H1 (cell line): ENCODE measurements at regions not wholly inside any gene's neighbourhood (a gene's known extent, or its start where the extent isn't known, plus 50 kb on each side); places are given as distances from the start of the nearest gene placed in this dataset.

Source experiments
- CTBP2 ChIP-seq: IDR thresholded peaks from 2 replicates; pipeline ENCODE4 v1.7.0; 2011; ENCODE audit warnings: borderline replicate concordance, mild to moderate bottlenecking, moderate library complexity, mixed read lengths, low read length; ENCODE audit not compliant: insufficient read depth, insufficient read length
- JUN ChIP-seq: IDR thresholded peaks from 2 replicates; pipeline ENCODE4 v1.6.1; 2011; ENCODE audit warnings: low read depth, mild to moderate bottlenecking, improper control_type of control experiment, low read length
- PHF8 ChIP-seq: fragments of 200-600 bp; sonication (generic); conservative IDR thresholded peaks from 2 replicates; pipeline ENCODE4 v1.7.1; 2012; ENCODE audit warnings: low read depth, mild to moderate bottlenecking, inconsistent platforms, low read length, moderate library complexity
- RFX5 ChIP-seq: IDR thresholded peaks from 2 replicates; pipeline ENCODE4 v1.6.1; 2011; ENCODE audit warnings: low read depth, low read length, improper control_type of control experiment, borderline replicate concordance
- SP2 ChIP-seq: IDR thresholded peaks from 2 replicates; pipeline ENCODE4 v1.6.1; 2012; ENCODE audit warnings: mild to moderate bottlenecking, low read length, inconsistent platforms
- TEAD4 ChIP-seq: IDR thresholded peaks from 2 replicates; pipeline ENCODE4 v1.6.1; 2012; ENCODE audit warnings: low read depth, low read length, inconsistent platforms, mixed read lengths
- ZNF274 ChIP-seq: IDR thresholded peaks from 2 replicates; pipeline ENCODE4 v1.7.0; 2012; ENCODE audit warnings: low read length, borderline replicate concordance; ENCODE audit errors: extremely low read depth

- TF ChIP-seq RFX5 (no peak), JUN (no peak), ZNF274 (no peak), SP2 (no peak), TEAD4 (no peak), PHF8 (no peak), CTBP2 (no peak)
Observed at GRCh38 chr1:78436961-78437360, 53.8 kb upstream of the PTGFR start (continued).
